Heart left ventricle (tissue), 13 donors: ENCODE measurements at regions not wholly inside any gene's neighbourhood (a gene's known extent, or its start where the extent isn't known, plus 50 kb on each side); places are given as distances from the start of the nearest gene placed in this dataset.

ENCODE experiments used
- POLR2A ChIP-seq, 2 donors: fragments of 450-650 bp; IDR thresholded peaks; one replicate each; pipeline ENCODE4 v1.6.1; 2017; ENCODE audit warnings: antibody characterized with exemption in 2 of 2, mild to moderate bottlenecking in 2 of 2, moderate library complexity in 2 of 2
- TF ChIP-seq, protein P1 (sequence below), 12 donors: fragments of 200-600 bp; sonication (generic) in 4 of 12; IDR thresholded peaks; one replicate each; pipeline versions ENCODE4 v1.5.0 to v1.8.0; 2018 to 2022; ENCODE audit warnings: antibody characterized with exemption in 12 of 12, mild to moderate bottlenecking in 5 of 12
- donor health status: ischemic (EF 13 %, LVEDD 7.1; RV severe dilation, severe dysfunction).
- donor health status: DM: no; HTN: yes; CAD: no.
- donor health status: DM: no; HTN: no; CAD: no.
- donor health status: ischemic (EF 25% LVEDD 6.9; RV normal size, moderate dysfunction).
- donor health status: ischemic (EF 25% LVEDD 5.7; RV mildly dilated, moderate dysfunction).
- donor health status: ischemic (EF 35%, LVEDD 5.7; RV mildly dilated, moderate dysfunction).
- donor health status: nonischemic (EF 11% LVEDD 7.7; RV severe dilation, severe dysfunction).
- donor health status: DM: yes; HTN: yes; CAD: no.
- donor health status: PGD.
- donor health status: ischemic (EF 29% LVEDD 5.4; RV normal size, mild dysfunction).
- donor health status: nonischemic (EF 23%, LVEDD 6.1; RV moderate dilation, normal function).

DNA sequence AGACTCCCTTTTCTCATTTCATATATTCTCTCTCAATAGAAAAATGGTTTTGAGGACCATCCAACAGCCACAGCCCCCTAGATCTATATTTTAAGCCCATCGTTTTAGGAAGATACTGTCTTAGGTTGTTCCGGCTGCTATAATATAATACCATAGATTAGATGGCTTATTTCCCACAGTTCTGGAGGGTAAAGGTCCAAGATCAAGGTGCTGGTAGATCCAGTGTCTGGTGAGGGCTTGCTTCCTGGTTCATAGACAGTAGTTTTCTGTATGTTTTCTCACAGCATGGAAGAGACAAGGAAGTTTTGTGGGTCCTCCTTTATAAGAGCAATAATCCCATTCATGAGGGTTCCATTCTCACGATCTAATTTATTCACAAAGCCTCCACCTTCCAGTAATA, 215.1 kb downstream of the AASDHPPT start:
- TF ChIP-seq, protein P1, sequence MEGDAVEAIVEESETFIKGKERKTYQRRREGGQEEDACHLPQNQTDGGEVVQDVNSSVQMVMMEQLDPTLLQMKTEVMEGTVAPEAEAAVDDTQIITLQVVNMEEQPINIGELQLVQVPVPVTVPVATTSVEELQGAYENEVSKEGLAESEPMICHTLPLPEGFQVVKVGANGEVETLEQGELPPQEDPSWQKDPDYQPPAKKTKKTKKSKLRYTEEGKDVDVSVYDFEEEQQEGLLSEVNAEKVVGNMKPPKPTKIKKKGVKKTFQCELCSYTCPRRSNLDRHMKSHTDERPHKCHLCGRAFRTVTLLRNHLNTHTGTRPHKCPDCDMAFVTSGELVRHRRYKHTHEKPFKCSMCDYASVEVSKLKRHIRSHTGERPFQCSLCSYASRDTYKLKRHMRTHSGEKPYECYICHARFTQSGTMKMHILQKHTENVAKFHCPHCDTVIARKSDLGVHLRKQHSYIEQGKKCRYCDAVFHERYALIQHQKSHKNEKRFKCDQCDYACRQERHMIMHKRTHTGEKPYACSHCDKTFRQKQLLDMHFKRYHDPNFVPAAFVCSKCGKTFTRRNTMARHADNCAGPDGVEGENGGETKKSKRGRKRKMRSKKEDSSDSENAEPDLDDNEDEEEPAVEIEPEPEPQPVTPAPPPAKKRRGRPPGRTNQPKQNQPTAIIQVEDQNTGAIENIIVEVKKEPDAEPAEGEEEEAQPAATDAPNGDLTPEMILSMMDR (IDR thresholded peaks at IDR 0.05), result no peak
- TF ChIP-seq POLR2A (IDR thresholded peaks at IDR 0.05), result no peak
